Upper lobe of right lung (tissue), 1 donor: ENCODE measurements at regions not wholly inside any gene's neighbourhood (a gene's known extent, or its start where the extent isn't known, plus 50 kb on each side); places are given as distances from the start of the nearest gene placed in this dataset.

Experiments used
- ATAC-seq: fragments of 200-7000 bp; cut with Tn5 transposase; one replicate; pipeline ENCODE4 v1.9.1; 2020; ENCODE audit warnings: mild to moderate bottlenecking, moderate library complexity
- DNase-seq: peaks from one replicate; pipeline ENCODE4 v3.0.0-alpha.2; 2020
- H3K27ac ChIP-seq: fragments of 200-600 bp; one replicate; pipeline ENCODE4 v1.8.0; 2022
- H3K27me3 ChIP-seq: fragments of 200-600 bp; one replicate; pipeline ENCODE4 v1.8.0; 2022; ENCODE audit warnings: mild to moderate bottlenecking
- H3K36me3 ChIP-seq: fragments of 200-600 bp; one replicate; pipeline ENCODE4 v1.8.0; 2022
- H3K4me1 ChIP-seq: fragments of 200-600 bp; one replicate; pipeline ENCODE4 v1.8.0; 2022
- H3K4me3 ChIP-seq: fragments of 200-600 bp; one replicate; pipeline ENCODE4 v1.8.0; 2022; ENCODE audit warnings: mild to moderate bottlenecking
- H3K9me3 ChIP-seq: fragments of 200-600 bp; one replicate; pipeline ENCODE4 v1.8.0; 2022
- CTCF ChIP-seq: fragments of 200-600 bp; IDR thresholded peaks from one replicate; pipeline ENCODE4 v1.8.0; 2022; ENCODE audit warnings: antibody characterized with exemption
- intact Hi-C: fragments of 100-400 bp; cut with DNase I; formaldehyde crosslinking; loops from one replicate; pipeline ENCODE4 v1.11.0; 2022
- donor health status: DM: no; HTN: yes; CAD: no; lungs with severe emphysema.

- Histone ChIP-seq H3K36me3 (no peaks in the 10 kb centered on the region), H3K9me3 (no peaks in the 10 kb centered on the region), H3K27ac (no peak overlapping the region), H3K4me3 (no peak overlapping the region), H3K27me3 (peaks cover 8% of the 10 kb centered on the region), H3K4me1 (no peaks in the 10 kb centered on the region)
- DNase-seq (no peak), ATAC-seq (no peak)
- TF ChIP-seq CTCF = no peak
- intact Hi-C loops = no loop called here
These were observed 277.3 kb downstream of the VRK1 start for GRCh38 chr14:97074456-97074855.

GRCh38 chr14:97074856-97075255, 277.7 kb downstream of the VRK1 start:
- H3K4me3 ChIP-seq = no peak overlapping the region
- intact Hi-C loops = no loop called here

GRCh38 chr14:97077253-97077653, 280.1 kb downstream of the VRK1 start:
- no peak overlapping the region for H3K27ac ChIP-seq
- ATAC-seq = peak; percentile 77

More at GRCh38 chr14:97074856-97075255, 277.7 kb downstream of the VRK1 start:
- no peak for ATAC-seq
- no peak overlapping the region for H3K27ac ChIP-seq
- peaks cover 8% of the 10 kb centered on the region for H3K27me3 ChIP-seq
- no peaks in the 10 kb centered on the region for H3K4me1 ChIP-seq
- no peak for TF ChIP-seq CTCF
- no peaks in the 10 kb centered on the region for H3K9me3 ChIP-seq
- DNase-seq = no peak
- no peaks in the 10 kb centered on the region for H3K36me3 ChIP-seq

GRCh38 chr14:97077687-97078086, 280.5 kb downstream of the VRK1 start:
- Histone ChIP-seq H3K4me3 (no peak overlapping the region), H3K36me3 (no peaks in the 10 kb centered on the region), H3K27me3 (peaks cover 8% of the 10 kb centered on the region), H3K27ac (no peak overlapping the region), H3K9me3 (no peaks in the 10 kb centered on the region), H3K4me1 (no peaks in the 10 kb centered on the region)
- ATAC-seq (no peak), DNase-seq (no peak)
- no peak for TF ChIP-seq CTCF
- intact Hi-C loops = no loop called here

More at GRCh38 chr14:97077253-97077653, 280.1 kb downstream of the VRK1 start:
- TF ChIP-seq CTCF = no peak
- DNase-seq = no peak
- no peaks in the 10 kb centered on the region for H3K9me3 ChIP-seq
- peaks cover 8% of the 10 kb centered on the region for H3K27me3 ChIP-seq
- no peaks in the 10 kb centered on the region for H3K36me3 ChIP-seq
- H3K4me3 ChIP-seq = no peak overlapping the region
- H3K4me1 ChIP-seq = no peaks in the 10 kb centered on the region
- intact Hi-C loops = no loop called here

- no peak for ATAC-seq
- DNase-seq = no peak
- intact Hi-C loops = no loop called here
- Histone ChIP-seq H3K4me3 (no peak overlapping the region), H3K36me3 (no peaks in the 10 kb centered on the region), H3K9me3 (no peaks in the 10 kb centered on the region), H3K27me3 (no peaks in the 10 kb centered on the region), H3K27ac (no peak overlapping the region), H3K4me1 (no peaks in the 10 kb centered on the region)
- no peak for TF ChIP-seq CTCF
These were observed 283.8 kb downstream of the VRK1 start for GRCh38 chr14:97080991-97081390.

GRCh38 chr14:97095269-97095668, 298.1 kb downstream of the VRK1 start:
- no peak for TF ChIP-seq CTCF
- no peak for ATAC-seq

More at GRCh38 chr14:97095269-97095668, 298.1 kb downstream of the VRK1 start:
- DNase-seq = no peak
- H3K9me3 ChIP-seq = no peaks in the 10 kb centered on the region
- H3K4me1 ChIP-seq = no peaks in the 10 kb centered on the region
- H3K27ac ChIP-seq = no peak overlapping the region
- intact Hi-C loops = no loop called here
- no peaks in the 10 kb centered on the region for H3K36me3 ChIP-seq
- no peaks in the 10 kb centered on the region for H3K27me3 ChIP-seq
- no peak overlapping the region for H3K4me3 ChIP-seq
